A549 (cell line): ENCODE measurements at regions not wholly inside any gene's neighbourhood (a gene's known extent, or its start where the extent isn't known, plus 50 kb on each side); places are given as distances from the start of the nearest gene placed in this dataset.

Experiments used
- ATAC-seq, 2 experiments: fragments of 200-7000 bp in 1 of 2; fragments of >200 bp in 1 of 2; cut with Nextera tagmentation in 1 of 2; cut with Tn5 transposase in 1 of 2; 3 replicates each; pipeline versions ENCODE4 v1.8.0 to v1.9.1; 2018 to 2020; ENCODE audit warnings: mild to moderate bottlenecking in 1 of 2, moderate library complexity in 1 of 2
- CTCF ChIA-PET: fragments of 300-600 bp; sonication (Branson Sonifier 250); formaldehyde crosslinking; extraction: SDS; loops from one replicate; lab custom pipeline; 2021; ENCODE audit warnings: antibody characterized with exemption, inconsistent platforms; lab: Yijun Ruan, JAX
- POLR2A ChIA-PET: fragments of 350-600 bp; formaldehyde crosslinking; extraction: SDS; loops from one replicate; lab custom pipeline; 2021; ENCODE audit warnings: antibody characterized with exemption, inconsistent platforms; lab: Yijun Ruan, JAX
- DNase-seq, 2 experiments: peaks; one replicate each; pipeline versions ENCODE4 v3.0.0 to v3.0.0-alpha.2; 2011 to 2016; ENCODE audit warnings: low read depth in 1 of 2, low spot score in 1 of 2
- FAIRE-seq: peaks from 2 replicates; lab custom pipeline; 2011; peaks lifted over from hg19 to GRCh38; lab: Jason Lieb, UNC
- H3K27ac ChIP-seq, 2 experiments: fragments of >200 bp; sonication (Bioruptor Twin); formaldehyde crosslinking; 3 replicates each; pipeline ENCODE4 v1.5.1; 2016 to 2017
- H3K4me1 ChIP-seq: fragments of >200 bp; sonication (Bioruptor Twin); formaldehyde crosslinking; 3 replicates; pipeline ENCODE4 v1.6.1; 2016
- H3K4me2 ChIP-seq: fragments of >200 bp; sonication (Bioruptor Twin); formaldehyde crosslinking; 3 replicates; pipeline ENCODE4 v1.6.1; 2016
- H3K4me3 ChIP-seq: fragments of >200 bp; sonication (Bioruptor Twin); formaldehyde crosslinking; 3 replicates; pipeline ENCODE4 v1.5.1; 2016
- H3K9me3 ChIP-seq: fragments of >200 bp; sonication (Bioruptor Twin); formaldehyde crosslinking; 3 replicates; pipeline ENCODE4 v1.6.1; 2016
- ATOH8 ChIP-seq: fragments of 250-450 bp; sonication (Bioruptor Pico); IDR thresholded peaks from 2 replicates; pipeline ENCODE4 v1.5.0; 2020; ENCODE audit warnings: low read depth, mild to moderate bottlenecking, moderate library complexity
- BCL3 ChIP-seq: fragments of >200 bp; sonication (Bioruptor Twin); formaldehyde crosslinking; IDR thresholded peaks from 3 replicates; pipeline ENCODE4 v1.6.1; 2016
- CEBPB ChIP-seq, 2 experiments: fragments of >200 bp in 1 of 2; sonication (Bioruptor Twin) in 1 of 2; formaldehyde crosslinking in 1 of 2; IDR thresholded peaks; 2 replicates each; pipeline ENCODE4 v1.6.1; 2012 to 2016
- CHD4 ChIP-seq: fragments of 200-600 bp; sonication (generic); IDR thresholded peaks from 2 replicates; pipeline ENCODE4 v1.6.1; 2016; ENCODE audit warnings: antibody characterized with exemption, mild to moderate bottlenecking, borderline replicate concordance
- EHMT2 ChIP-seq: fragments of 200-600 bp; sonication (generic); IDR thresholded peaks from 2 replicates; pipeline ENCODE4 v1.6.1; 2016; ENCODE audit warnings: antibody characterized with exemption, low read depth, mild to moderate bottlenecking, moderate library complexity
- ESRRA ChIP-seq: fragments of 150-350 bp; IDR thresholded peaks from 2 replicates; pipeline ENCODE4 v1.6.1; 2014; ENCODE audit warnings: mild to moderate bottlenecking, low read length, borderline replicate concordance
- FOSB ChIP-seq: fragments of 250-450 bp; sonication (Bioruptor Pico); IDR thresholded peaks from 2 replicates; pipeline ENCODE4 v1.5.0; 2020; ENCODE audit warnings: mild to moderate bottlenecking, moderate library complexity
- FOXS1 ChIP-seq: fragments of 250-450 bp; sonication (Bioruptor Pico); IDR thresholded peaks from 2 replicates; pipeline ENCODE4 v1.5.0; 2020; ENCODE audit warnings: mild to moderate bottlenecking, moderate library complexity
- HDAC2 ChIP-seq: fragments of 200-600 bp; sonication (generic); IDR thresholded peaks from 2 replicates; pipeline ENCODE4 v1.6.1; 2016
- HMGXB4 ChIP-seq: fragments of 250-450 bp; sonication (Bioruptor Pico); IDR thresholded peaks from 2 replicates; pipeline ENCODE4 v1.5.0; 2021; ENCODE audit warnings: mild to moderate bottlenecking, moderate library complexity, borderline replicate concordance
- HOXB13 ChIP-seq: fragments of 250-450 bp; sonication (Bioruptor Pico); IDR thresholded peaks from 2 replicates; pipeline ENCODE4 v1.5.0; 2020; ENCODE audit warnings: low read depth, mild to moderate bottlenecking, moderate library complexity
- HOXB5 ChIP-seq: fragments of 250-450 bp; sonication (Bioruptor Pico); IDR thresholded peaks from 2 replicates; pipeline ENCODE4 v1.5.0; 2020; ENCODE audit warnings: mild to moderate bottlenecking, moderate library complexity
- MAX ChIP-seq: IDR thresholded peaks from 2 replicates; pipeline ENCODE4 v1.6.1; 2012
- MYC ChIP-seq: IDR thresholded peaks from 2 replicates; pipeline ENCODE4 v1.6.1; 2012; ENCODE audit warnings: mild to moderate bottlenecking, inconsistent platforms, low read length, improper control_type of control experiment, borderline replicate concordance
- NFE2L2 ChIP-seq: fragments of 150-350 bp; conservative IDR thresholded peaks from 2 replicates; pipeline ENCODE4 v1.6.1; 2014; ENCODE audit warnings: low read length
- NPAS2 ChIP-seq: fragments of 250-450 bp; sonication (Bioruptor Pico); IDR thresholded peaks from 2 replicates; pipeline ENCODE4 v1.8.0; 2022; ENCODE audit warnings: mild to moderate bottlenecking, moderate library complexity, borderline replicate concordance
- PBX3 ChIP-seq: IDR thresholded peaks from 2 replicates; pipeline ENCODE4 v1.6.1; 2012
- POLR2AphosphoS2 ChIP-seq: conservative IDR thresholded peaks from 2 replicates; pipeline ENCODE4 v1.6.1; 2012; ENCODE audit warnings: low read length, improper control_type of control experiment, inconsistent platforms
- RCOR1 ChIP-seq: fragments of 150-350 bp; IDR thresholded peaks from 2 replicates; pipeline ENCODE4 v1.6.1; 2014; ENCODE audit warnings: antibody characterized with exemption, low read length, low read depth
- REST ChIP-seq: fragments of 200-600 bp; sonication (generic); IDR thresholded peaks from 2 replicates; pipeline ENCODE4 v1.6.1; 2016; ENCODE audit warnings: antibody characterized with exemption, mild to moderate bottlenecking, moderate library complexity
- SREBF2 ChIP-seq: fragments of 450-650 bp; IDR thresholded peaks from 2 replicates; pipeline ENCODE4 v1.6.1; 2014; ENCODE audit warnings: mild to moderate bottlenecking, moderate library complexity
- TP53 ChIP-seq: fragments of 250-450 bp; sonication (Bioruptor Pico); IDR thresholded peaks from 2 replicates; pipeline ENCODE4 v1.5.0; 2021; ENCODE audit warnings: mild to moderate bottlenecking, moderate library complexity
- USF2 ChIP-seq: fragments of 450-650 bp; IDR thresholded peaks from 2 replicates; pipeline ENCODE4 v1.6.1; 2014; ENCODE audit warnings: antibody characterized with exemption
- ZC3H11A ChIP-seq: fragments of 450-650 bp; IDR thresholded peaks from 2 replicates; pipeline ENCODE4 v1.6.1; 2014; ENCODE audit warnings: antibody characterized with exemption, mild to moderate bottlenecking
- ZFP36 ChIP-seq: fragments of 450-650 bp; IDR thresholded peaks from 2 replicates; pipeline ENCODE4 v1.6.1; 2014; ENCODE audit warnings: borderline replicate concordance; ENCODE audit not compliant: partially characterized antibody
- WGBS: methylation state at CpG from one replicate; pipeline ENCODE4 v1.1.6; 2017; ENCODE audit errors: missing lambda C conversion rate; 5-methylcytosine and 5-hydroxymethylcytosine counted together

GRCh38 chr3:35067750-35068149, 571.6 kb upstream of the ARPP21 start:
- ChIA-PET POLR2A (no interaction called here), CTCF (interaction anchor here (0.6 kb wide), 1 partner anchor 15 kb away, joined by 3 read pairs; no protein-coding TSS in a partner anchor)
- no peak for FAIRE-seq
- H3K4me2 ChIP-seq = no peak overlapping the region
- DNase-seq = no peak
- H3K4me3 ChIP-seq = no peak overlapping the region
- H3K4me1 ChIP-seq = no peaks in the 10 kb centered on the region
- WGBS = 82% methylated on average over 7 of the region's 7 CpGs
- H3K9me3 ChIP-seq = no peaks in the 10 kb centered on the region
- ATAC-seq = no peak
- TF ChIP-seq ATOH8 (CRISPR knock-in tag) (no peak), ZFP36 (no peak)
- TF ChIP-seq, all 56 proteins: peak for 0
- no peak overlapping the region for H3K27ac ChIP-seq

- H3K4me2 ChIP-seq = no peak overlapping the region
- 86% methylated on average over 2 of the region's 2 CpGs for WGBS
- no peak for ATAC-seq
- POLR2A ChIA-PET = no interaction called here
- no peak for FAIRE-seq
- no peak overlapping the region for H3K27ac ChIP-seq
- no peak overlapping the region for H3K4me3 ChIP-seq
- DNase-seq = no peak
- TF ChIP-seq RCOR1 (no peak), HDAC2 (no peak), CHD4 (no peak), USF2 (no peak), PBX3 (no peak), SREBF2 (no peak), MYC (no peak), HOXB5 (CRISPR knock-in tag) (no peak), FOSB (CRISPR knock-in tag) (no peak), HMGXB4 (CRISPR knock-in tag) (no peak), HOXB13 (no peak), NPAS2 (no peak), BCL3 (no peak), CEBPB (IDR thresholded peaks at IDR 0.05) (no peak), POLR2AphosphoS2 (no peak), EHMT2 (no peak), TP53 (CRISPR knock-in tag) (no peak)
- TF ChIP-seq, all 56 proteins: peak for 0
- CTCF ChIA-PET = no interaction called here
- Histone ChIP-seq H3K9me3 (no peaks in the 10 kb centered on the region), H3K4me1 (no peaks in the 10 kb centered on the region)
Observed at GRCh38 chr3:35070088-35070487, 569.2 kb upstream of the ARPP21 start.

- WGBS = 5% methylated on average over 1 of the region's 1 CpG
- ChIA-PET CTCF (interaction anchor here (0.7 kb wide), 1 partner anchor 508 kb away, joined by 4 read pairs; no protein-coding TSS in a partner anchor), POLR2A (no interaction called here)
- DNase-seq = no peak
- Histone ChIP-seq H3K27ac (no peak overlapping the region), H3K4me1 (no peaks in the 10 kb centered on the region), H3K9me3 (no peaks in the 10 kb centered on the region), H3K4me2 (no peak overlapping the region), H3K4me3 (no peak overlapping the region)
- no peak for ATAC-seq
- no peak for FAIRE-seq
- TF ChIP-seq NFE2L2 (no peak), PBX3 (no peak), ZC3H11A (no peak), MAX (no peak), FOXS1 (no peak), ESRRA (no peak), REST (no peak)
Observed at GRCh38 chr3:35071772-35072171, 567.6 kb upstream of the ARPP21 start.
